Right lobe of liver (tissue), 6 donors: ENCODE measurements at regions not wholly inside any gene's neighbourhood (a gene's known extent, or its start where the extent isn't known, plus 50 kb on each side); places are given as distances from the start of the nearest gene placed in this dataset.

Experiments used
- ATAC-seq, 4 donors: fragments of 200-7000 bp; cut with Tn5 transposase; one replicate each; pipeline ENCODE4 v1.9.1; 2020; ENCODE audit warnings: mild to moderate bottlenecking in 4 of 4, moderate library complexity in 4 of 4
- DNase-seq, 3 donors: peaks; one replicate each; pipeline ENCODE4 v3.0.0-alpha.2; 2020
- H3K27ac ChIP-seq, 3 donors: fragments of 200-600 bp; one replicate each; pipeline ENCODE4 v1.8.0; 2022
- H3K27me3 ChIP-seq, 2 donors: fragments of 200-600 bp; one replicate each; pipeline ENCODE4 v1.8.0; 2022
- H3K36me3 ChIP-seq, 4 donors: fragments of 200-600 bp; sonication (generic) in 1 of 4; one replicate each; pipeline versions ENCODE4 v1.5.1 to v1.8.0; 2017 to 2022; ENCODE audit warnings: control low read depth in 1 of 4
- H3K4me1 ChIP-seq, 4 donors: fragments of 200-600 bp; sonication (generic) in 1 of 4; one replicate each; pipeline versions ENCODE4 v1.5.1 to v1.8.0; 2017 to 2022; ENCODE audit warnings: control low read depth in 1 of 4
- H3K4me3 ChIP-seq, 3 donors: fragments of 200-600 bp; one replicate each; pipeline ENCODE4 v1.8.0; 2022
- H3K9me3 ChIP-seq, 4 donors: fragments of 200-600 bp; sonication (generic) in 1 of 4; one replicate each; pipeline versions ENCODE4 v1.5.1 to v1.8.0; 2017 to 2022; ENCODE audit warnings: control low read depth in 1 of 4
- CTCF ChIP-seq, 4 donors: fragments of 200-600 bp in 3 of 4; fragments of 450-650 bp in 1 of 4; IDR thresholded peaks; one replicate each; pipeline versions ENCODE4 v1.5.1 to v1.8.0; 2016 to 2022; ENCODE audit warnings: antibody characterized with exemption in 4 of 4, mild to moderate bottlenecking in 2 of 4
- POLR2A ChIP-seq: fragments of 450-650 bp; IDR thresholded peaks from one replicate; pipeline ENCODE4 v1.6.1; 2017; ENCODE audit warnings: antibody characterized with exemption, mild to moderate bottlenecking
- WGBS: methylation state at CpG from one replicate; pipeline ENCODE4 v1.1.6; 2018; ENCODE audit warnings: low coverage, low lambda C conversion rate; ENCODE audit not compliant: insufficient coverage; ENCODE audit errors: missing lambda C conversion rate; 5-methylcytosine and 5-hydroxymethylcytosine counted together
- intact Hi-C, 2 donors: fragments of 100-400 bp; cut with DNase I; formaldehyde crosslinking; loops; one replicate each; pipeline versions ENCODE4 v1.11.2 to v1.14.1; 2022
- donor health status: DM: no; HTN: yes; CAD: no.
- donor health status: DM: no; HTN: no; CAD: no.
- donor health status: DM: no; HTN: no; CAD: no.
- donor health status: DM: no; HTN: yes; CAD: no.
- donor health status: DM: no; HTN: yes; CAD: no.

GRCh38 chr18:46393230-46393629 lies 263.8 kb downstream of the LOXHD1 start:
- WGBS: 100% methylated on average over 2 of the region's 8 CpGs
- intact Hi-C loops: no loop called here
- TF ChIP-seq POLR2A (no peak), CTCF (IDR thresholded peaks at IDR 0.05) (no peak)
- Histone ChIP-seq H3K36me3 (no peaks in the 10 kb centered on the region), H3K4me1 (no peaks in the 10 kb centered on the region), H3K27me3 (no peaks in the 10 kb centered on the region), H3K9me3 (no peaks in the 10 kb centered on the region), H3K4me3 (no peak overlapping the region), H3K27ac (no peak overlapping the region)
- DNase-seq: no peak
- ATAC-seq: no peak

- 54% methylated on average over 3 of the region's 6 CpGs for WGBS
- intact Hi-C loops: no loop called here
- H3K4me3 ChIP-seq: no peak overlapping the region
- H3K4me1 ChIP-seq: no peaks in the 10 kb centered on the region
- no peaks in the 10 kb centered on the region for H3K27me3 ChIP-seq
- TF ChIP-seq CTCF (IDR thresholded peaks at IDR 0.05): no peak
- TF ChIP-seq POLR2A: no peak
- no peaks in the 10 kb centered on the region for H3K36me3 ChIP-seq
- DNase-seq: no peak
- no peaks in the 10 kb centered on the region for H3K9me3 ChIP-seq
- no peak for ATAC-seq
- no peak overlapping the region for H3K27ac ChIP-seq
Measured at GRCh38 chr18:46393961-46394360, 263.1 kb downstream of the LOXHD1 start.

- H3K36me3 ChIP-seq: no peaks in the 10 kb centered on the region
- TF ChIP-seq CTCF (IDR thresholded peaks at IDR 0.05): no peak
- no peak for TF ChIP-seq POLR2A
- WGBS: 100% methylated on average over 1 of the region's 4 CpGs
- H3K4me3 ChIP-seq: no peak overlapping the region
- H3K4me1 ChIP-seq: no peaks in the 10 kb centered on the region
- no peak overlapping the region for H3K27ac ChIP-seq
- no peaks in the 10 kb centered on the region for H3K9me3 ChIP-seq
- intact Hi-C loops: no loop called here
- no peaks in the 10 kb centered on the region for H3K27me3 ChIP-seq
- no peak for ATAC-seq
- no peak for DNase-seq
Measured at GRCh38 chr18:46395795-46396194, 261.2 kb downstream of the LOXHD1 start.

GRCh38 chr18:46397174-46397573 lies 259.8 kb downstream of the LOXHD1 start:
- no peak overlapping the region for H3K4me3 ChIP-seq
- intact Hi-C loops: no loop called here
- H3K27me3 ChIP-seq: no peaks in the 10 kb centered on the region
- H3K36me3 ChIP-seq: no peaks in the 10 kb centered on the region
- no peaks in the 10 kb centered on the region for H3K4me1 ChIP-seq
- ATAC-seq (no peak), DNase-seq (no peak)
- no peaks in the 10 kb centered on the region for H3K9me3 ChIP-seq
- TF ChIP-seq CTCF (IDR thresholded peaks at IDR 0.05): no peak
- no peak for TF ChIP-seq POLR2A
- H3K27ac ChIP-seq: no peak overlapping the region

GRCh38 chr18:46398005-46398404 lies 259.0 kb downstream of the LOXHD1 start:
- no peak for DNase-seq
- H3K36me3 ChIP-seq: no peaks in the 10 kb centered on the region
- intact Hi-C loops: no loop called here
- H3K4me1 ChIP-seq: no peaks in the 10 kb centered on the region
- no peak for ATAC-seq
- no peak overlapping the region for H3K27ac ChIP-seq
- no peak overlapping the region for H3K4me3 ChIP-seq
- H3K27me3 ChIP-seq: no peaks in the 10 kb centered on the region
- WGBS: 91% methylated on average over 6 of the region's 7 CpGs
- TF ChIP-seq POLR2A: no peak
- no peak for TF ChIP-seq CTCF (IDR thresholded peaks at IDR 0.05)
- H3K9me3 ChIP-seq: no peaks in the 10 kb centered on the region
